Pons (tissue), 1 donor: ENCODE measurements at regions not wholly inside any gene's neighbourhood (a gene's known extent, or its start where the extent isn't known, plus 50 kb on each side); places are given as distances from the start of the nearest gene placed in this dataset.
"Not testable (repeated sequence)": the region's sequence is repeated elsewhere in the genome, so short reads cannot be mapped to it uniquely, and the experiment has no call there.

Experiments used
- DNase-seq: peaks from one replicate; pipeline ENCODE4 v3.0.0-alpha.2; 2016; ENCODE audit warnings: low spot score

- no peak for DNase-seq
Observed at GRCh38 chr6:153411070-153411648, 280.1 kb upstream of the RGS17 start.

GRCh38 chr6:153405931-153406330 is 274.8 kb upstream of the RGS17 start:
- no peak for DNase-seq

GRCh38 chr6:153401751-153402150 is 270.7 kb upstream of the RGS17 start:
- DNase-seq: no peak

- DNase-seq: no peak
Observed at GRCh38 chr6:153392156-153392555, 261.1 kb upstream of the RGS17 start.

- no peak for DNase-seq
Observed at GRCh38 chr6:153373869-153374268, 242.8 kb upstream of the RGS17 start.

GRCh38 chr6:153368131-153368530 is 237.0 kb upstream of the RGS17 start:
- no peak for DNase-seq

GRCh38 chr6:153367021-153367420 is 235.9 kb upstream of the RGS17 start:
- DNase-seq: no peak

- no peak for DNase-seq
Observed at GRCh38 chr6:153357391-153357790, 226.3 kb upstream of the RGS17 start.

- no peak for DNase-seq
Observed at GRCh38 chr6:153340568-153340967, 209.5 kb upstream of the RGS17 start.

GRCh38 chr6:153334121-153334520 is 203.0 kb upstream of the RGS17 start:
- DNase-seq: no peak

- DNase-seq: not testable (repeated sequence)
Observed at GRCh38 chr6:153331221-153331620, 200.1 kb upstream of the RGS17 start.

- no peak for DNase-seq
Observed at GRCh38 chr6:153328194-153328593, 197.1 kb upstream of the RGS17 start.

GRCh38 chr6:153325661-153326060 is 194.6 kb upstream of the RGS17 start:
- no peak for DNase-seq

GRCh38 chr6:153312634-153313033 is 181.6 kb upstream of the RGS17 start:
- peak; percentile 25 for DNase-seq

- no peak for DNase-seq
Observed at GRCh38 chr6:153309651-153310050, 178.6 kb upstream of the RGS17 start.

- no peak for DNase-seq
Observed at GRCh38 chr6:153302133-153302532, 171.1 kb upstream of the RGS17 start.

GRCh38 chr6:153301602-153302001 is 170.5 kb upstream of the RGS17 start:
- no peak for DNase-seq

- not testable (repeated sequence) for DNase-seq
Observed at GRCh38 chr6:153282456-153282855, 151.4 kb upstream of the RGS17 start.

- no peak for DNase-seq
Observed at GRCh38 chr6:153275997-153276396, 144.9 kb upstream of the RGS17 start.

- DNase-seq: no peak
Observed at GRCh38 chr6:153272201-153272980, 141.3 kb upstream of the RGS17 start.

GRCh38 chr6:153263489-153263888 is 132.4 kb upstream of the RGS17 start:
- DNase-seq: no peak

- DNase-seq: no peak
Observed at GRCh38 chr6:153251326-153251725, 120.2 kb upstream of the RGS17 start.

GRCh38 chr6:153237670-153238069 is 106.6 kb upstream of the RGS17 start:
- no peak for DNase-seq
